IgD-negative memory B cell (primary cell): ENCODE measurements at regions not wholly inside any gene's neighbourhood (a gene's known extent, or its start where the extent isn't known, plus 50 kb on each side); places are given as distances from the start of the nearest gene placed in this dataset.
A peak's percentile ranks its signal among the peaks of the same experiment; 100 is the strongest.
"Not testable (repeated sequence)": the region's sequence is repeated elsewhere in the genome, so short reads cannot be mapped to it uniquely, and the experiment has no call there.

Experiments
- H3K27ac Mint-ChIP-seq, 3 donors: one replicate each; pipeline ENCODE4 v1.8.0; 2020 to 2022; ENCODE audit warnings: mild to moderate bottlenecking in 3 of 3, mixed read lengths in 3 of 3, moderate library complexity in 1 of 3
- H3K27me3 Mint-ChIP-seq: one replicate; pipeline ENCODE4 v1.8.0; 2021; ENCODE audit warnings: mixed read lengths
- H3K36me3 Mint-ChIP-seq: one replicate; pipeline ENCODE4 v1.8.0; 2020; ENCODE audit warnings: mild to moderate bottlenecking, mixed read lengths
- H3K4me1 Mint-ChIP-seq, 3 donors: one replicate each; pipeline ENCODE4 v1.8.0; 2020 to 2022; ENCODE audit warnings: mixed read lengths in 3 of 3, mild to moderate bottlenecking in 1 of 3
- H3K4me3 Mint-ChIP-seq, 4 donors: one replicate each; pipeline ENCODE4 v1.8.0; 2020 to 2022; ENCODE audit warnings: mild to moderate bottlenecking in 4 of 4, mixed read lengths in 4 of 4, moderate library complexity in 3 of 4
- H3K9me3 Mint-ChIP-seq, 3 donors: one replicate each; pipeline ENCODE4 v1.8.0; 2020 to 2021; ENCODE audit warnings: mixed read lengths in 3 of 3, mild to moderate bottlenecking in 1 of 3

GRCh38 chrX:7335816-7336362 lies 187.9 kb upstream of the PUDP start:
- Mint-ChIP-seq H3K27ac (peak overlapping the region in 1 of 3 donors; percentile 38), H3K36me3 (peaks cover 23% of the 10 kb centered on the region)
- not testable (repeated sequence) for H3K27me3 Mint-ChIP-seq, H3K4me3 Mint-ChIP-seq, H3K9me3 Mint-ChIP-seq, H3K4me1 Mint-ChIP-seq

GRCh38 chrX:7334253-7334935 lies 186.4 kb upstream of the PUDP start:
- peaks cover 0 to 4% (median 0%) of the 10 kb centered on the region in 3 donors for H3K9me3 Mint-ChIP-seq
- no peak overlapping the region for H3K4me3 Mint-ChIP-seq
- H3K4me1 Mint-ChIP-seq = peaks cover 0 to 4% (median 4%) of the 10 kb centered on the region in 3 donors
- H3K27me3 Mint-ChIP-seq = no peaks in the 10 kb centered on the region
- H3K36me3 Mint-ChIP-seq = peaks cover 28% of the 10 kb centered on the region
- peak overlapping the region in 1 of 3 donors; percentile 57 for H3K27ac Mint-ChIP-seq

- H3K36me3 Mint-ChIP-seq = peaks cover 32% of the 10 kb centered on the region
- H3K27ac Mint-ChIP-seq = no peak overlapping the region
- peaks cover 0 to 4% (median 0%) of the 10 kb centered on the region in 3 donors for H3K9me3 Mint-ChIP-seq
- no peak overlapping the region for H3K4me3 Mint-ChIP-seq
- no peaks in the 10 kb centered on the region for H3K27me3 Mint-ChIP-seq
- H3K4me1 Mint-ChIP-seq = peaks cover 1 to 3% (median 1%) of the 10 kb centered on the region in 3 donors
Measured at GRCh38 chrX:7330971-7331746, 183.2 kb upstream of the PUDP start.

GRCh38 chrX:7330556-7330955 lies 182.6 kb upstream of the PUDP start:
- H3K4me3 Mint-ChIP-seq = no peak overlapping the region
- peaks cover 34% of the 10 kb centered on the region for H3K36me3 Mint-ChIP-seq
- H3K27me3 Mint-ChIP-seq = no peaks in the 10 kb centered on the region
- no peak overlapping the region for H3K27ac Mint-ChIP-seq
- peaks cover 0 to 1% (median 1%) of the 10 kb centered on the region in 3 donors for H3K4me1 Mint-ChIP-seq
- H3K9me3 Mint-ChIP-seq = peaks cover 0 to 4% (median 0%) of the 10 kb centered on the region in 3 donors

GRCh38 chrX:7318661-7319060 lies 170.7 kb upstream of the PUDP start:
- no peaks in the 10 kb centered on the region for H3K27me3 Mint-ChIP-seq

GRCh38 chrX:7318241-7318640 lies 170.3 kb upstream of the PUDP start:
- Mint-ChIP-seq H3K36me3 (peaks cover 14% of the 10 kb centered on the region), H3K4me3 (no peak overlapping the region), H3K27me3 (no peaks in the 10 kb centered on the region), H3K4me1 (no peaks in the 10 kb centered on the region), H3K27ac (no peak overlapping the region), H3K9me3 (peaks cover 0 to 2% (median 0%) of the 10 kb centered on the region in 3 donors)

More at GRCh38 chrX:7318661-7319060, 170.7 kb upstream of the PUDP start:
- Mint-ChIP-seq H3K27ac (no peak overlapping the region), H3K9me3 (peaks cover 0 to 2% (median 0%) of the 10 kb centered on the region in 3 donors), H3K4me3 (no peak overlapping the region), H3K36me3 (peaks cover 14% of the 10 kb centered on the region), H3K4me1 (no peaks in the 10 kb centered on the region)

GRCh38 chrX:7316887-7317286 lies 168.9 kb upstream of the PUDP start:
- no peaks in the 10 kb centered on the region for H3K27me3 Mint-ChIP-seq
- H3K36me3 Mint-ChIP-seq = peaks cover 10% of the 10 kb centered on the region

GRCh38 chrX:7316280-7316679 lies 168.3 kb upstream of the PUDP start:
- Mint-ChIP-seq H3K27ac (no peak overlapping the region), H3K27me3 (no peaks in the 10 kb centered on the region), H3K4me1 (no peaks in the 10 kb centered on the region), H3K36me3 (peaks cover 7% of the 10 kb centered on the region), H3K9me3 (no peaks in the 10 kb centered on the region), H3K4me3 (no peak overlapping the region)

More at GRCh38 chrX:7316887-7317286, 168.9 kb upstream of the PUDP start:
- H3K9me3 Mint-ChIP-seq = no peaks in the 10 kb centered on the region
- H3K4me3 Mint-ChIP-seq = no peak overlapping the region
- H3K4me1 Mint-ChIP-seq = no peaks in the 10 kb centered on the region
- no peak overlapping the region for H3K27ac Mint-ChIP-seq

- Mint-ChIP-seq H3K27me3 (no peaks in the 10 kb centered on the region), H3K4me3 (no peak overlapping the region), H3K27ac (no peak overlapping the region), H3K4me1 (no peaks in the 10 kb centered on the region), H3K9me3 (no peaks in the 10 kb centered on the region), H3K36me3 (peaks cover 9% of the 10 kb centered on the region)
Measured at GRCh38 chrX:7314425-7314824, 166.5 kb upstream of the PUDP start.

GRCh38 chrX:7307720-7308119 lies 159.8 kb upstream of the PUDP start:
- Mint-ChIP-seq H3K4me1 (no peaks in the 10 kb centered on the region), H3K4me3 (no peak overlapping the region), H3K36me3 (peaks cover 20% of the 10 kb centered on the region), H3K9me3 (no peaks in the 10 kb centered on the region), H3K27ac (no peak overlapping the region), H3K27me3 (no peaks in the 10 kb centered on the region)

- Mint-ChIP-seq H3K27ac (no peak overlapping the region), H3K9me3 (peaks cover 0 to 2% (median 0%) of the 10 kb centered on the region in 3 donors), H3K4me1 (no peaks in the 10 kb centered on the region), H3K27me3 (no peaks in the 10 kb centered on the region), H3K4me3 (no peak overlapping the region), H3K36me3 (peaks cover 20% of the 10 kb centered on the region)
Measured at GRCh38 chrX:7294483-7294882, 146.5 kb upstream of the PUDP start.

GRCh38 chrX:7286168-7286837 lies 138.3 kb upstream of the PUDP start:
- no peaks in the 10 kb centered on the region for H3K4me1 Mint-ChIP-seq
- no peak overlapping the region for H3K4me3 Mint-ChIP-seq
- H3K27ac Mint-ChIP-seq = no peak overlapping the region
- no peaks in the 10 kb centered on the region for H3K9me3 Mint-ChIP-seq
- no peaks in the 10 kb centered on the region for H3K27me3 Mint-ChIP-seq
- H3K36me3 Mint-ChIP-seq = peaks cover 10% of the 10 kb centered on the region

- H3K4me1 Mint-ChIP-seq = no peaks in the 10 kb centered on the region
- no peaks in the 10 kb centered on the region for H3K27me3 Mint-ChIP-seq
- peaks cover 10% of the 10 kb centered on the region for H3K36me3 Mint-ChIP-seq
- no peak overlapping the region for H3K4me3 Mint-ChIP-seq
- no peak overlapping the region for H3K27ac Mint-ChIP-seq
- no peaks in the 10 kb centered on the region for H3K9me3 Mint-ChIP-seq
Measured at GRCh38 chrX:7285765-7286164, 137.8 kb upstream of the PUDP start.

GRCh38 chrX:7283741-7284140 lies 135.8 kb upstream of the PUDP start:
- H3K4me1 Mint-ChIP-seq = no peaks in the 10 kb centered on the region
- H3K9me3 Mint-ChIP-seq = no peaks in the 10 kb centered on the region
- H3K27ac Mint-ChIP-seq = no peak overlapping the region
- H3K27me3 Mint-ChIP-seq = no peaks in the 10 kb centered on the region
- H3K36me3 Mint-ChIP-seq = peaks cover 2% of the 10 kb centered on the region
- no peak overlapping the region for H3K4me3 Mint-ChIP-seq

- no peak overlapping the region for H3K27ac Mint-ChIP-seq
Measured at GRCh38 chrX:7280520-7280919, 132.6 kb upstream of the PUDP start.

More at GRCh38 chrX:7280520-7280919, 132.6 kb upstream of the PUDP start:
- H3K27me3 Mint-ChIP-seq = no peaks in the 10 kb centered on the region
- H3K36me3 Mint-ChIP-seq = peaks cover 13% of the 10 kb centered on the region
- H3K4me1 Mint-ChIP-seq = no peaks in the 10 kb centered on the region
- H3K9me3 Mint-ChIP-seq = no peaks in the 10 kb centered on the region
- H3K4me3 Mint-ChIP-seq = no peak overlapping the region
